DND-41 (cell line): ENCODE measurements at regions not wholly inside any gene's neighbourhood (a gene's known extent, or its start where the extent isn't known, plus 50 kb on each side); places are given as distances from the start of the nearest gene placed in this dataset.

Source experiments
- ATAC-seq: fragments of 200-7000 bp; cut with Tn5 transposase; 3 replicates; pipeline ENCODE4 v1.9.1; 2021; ENCODE audit warnings: low read depth; ENCODE audit not compliant: insufficient read depth
- DNase-seq: peaks from one replicate; pipeline ENCODE4 v3.0.0-alpha.2; 2020
- H2AFZ ChIP-seq: 2 replicates; pipeline ENCODE4 v1.6.0; 2012; ENCODE audit warnings: low read depth, low read length
- H3K27ac ChIP-seq: 2 replicates; pipeline ENCODE4 v1.5.1; 2012; ENCODE audit warnings: low read length, inconsistent platforms
- H3K27me3 ChIP-seq: fragments of 200-600 bp; sonication (generic); 2 replicates; pipeline ENCODE4 v1.6.0; 2012; ENCODE audit warnings: low read length, mild to moderate bottlenecking, inconsistent platforms; ENCODE audit not compliant: insufficient read depth, poor library complexity
- H3K36me3 ChIP-seq: 2 replicates; pipeline ENCODE4 v1.5.1; 2012; ENCODE audit warnings: low read length, inconsistent platforms; ENCODE audit not compliant: insufficient read depth
- H3K4me1 ChIP-seq: 2 replicates; pipeline ENCODE4 v1.5.1; 2012; ENCODE audit warnings: mild to moderate bottlenecking, low read length; ENCODE audit not compliant: insufficient read depth
- H3K4me2 ChIP-seq: 2 replicates; pipeline ENCODE4 v1.6.0; 2012; ENCODE audit warnings: mild to moderate bottlenecking, moderate library complexity, low read length, inconsistent platforms; ENCODE audit not compliant: insufficient read depth
- H3K4me3 ChIP-seq, 2 experiments: fragments of 200-600 bp in 1 of 2; shearing (Covaris generic) in 1 of 2; 2 replicates each; pipeline ENCODE4 v1.5.1; 2012 to 2016; ENCODE audit warnings: inconsistent platforms in 2 of 2, low read length in 2 of 2, mild to moderate bottlenecking in 2 of 2, low read depth in 1 of 2, moderate library complexity in 1 of 2
- H3K79me2 ChIP-seq: 2 replicates; pipeline ENCODE4 v1.6.0; 2012; ENCODE audit warnings: low read length, inconsistent platforms; ENCODE audit not compliant: insufficient read depth
- H3K9ac ChIP-seq: 2 replicates; pipeline ENCODE4 v1.6.0; 2012; ENCODE audit warnings: low read depth, mild to moderate bottlenecking, inconsistent platforms, low read length, moderate library complexity
- H3K9me3 ChIP-seq: 2 replicates; pipeline ENCODE4 v1.5.1; 2012; ENCODE audit warnings: low read length, moderate library complexity, mild to moderate bottlenecking, inconsistent platforms; ENCODE audit not compliant: insufficient read depth, severe bottlenecking
- H4K20me1 ChIP-seq: 2 replicates; pipeline ENCODE4 v1.6.0; 2012; ENCODE audit warnings: low read length; ENCODE audit not compliant: insufficient read depth
- CTCF ChIP-seq: IDR thresholded peaks from 2 replicates; pipeline ENCODE4 v1.5.1; 2012; ENCODE audit warnings: borderline replicate concordance, low read length, moderate library complexity, mild to moderate bottlenecking; ENCODE audit not compliant: poor library complexity, severe bottlenecking; ENCODE audit errors: extremely low read depth
- EZH2 ChIP-seq: IDR thresholded peaks from 3 replicates; pipeline ENCODE4 v1.6.1; 2012; ENCODE audit warnings: borderline replicate concordance, low read depth, mild to moderate bottlenecking, moderate library complexity, low read length, inconsistent platforms; ENCODE audit not compliant: severe bottlenecking

GRCh38 chr20:60297649-60298048 lies 339.4 kb downstream of the CDH26 start:
- no peak for ATAC-seq
- H2AFZ ChIP-seq, result no peak overlapping the region

GRCh38 chr20:60298647-60299046 lies 340.4 kb downstream of the CDH26 start:
- Histone ChIP-seq H2AFZ (no peak overlapping the region), H3K36me3 (peaks cover 72% of the 10 kb centered on the region), H3K27me3 (no peaks in the 10 kb centered on the region), H3K9me3 (no peaks in the 10 kb centered on the region), H3K27ac (peak overlapping the region; percentile 62), H3K79me2 (peaks cover 90% of the 10 kb centered on the region), H4K20me1 (peaks cover 25% of the 10 kb centered on the region), H3K4me3 (no peak overlapping the region), H3K4me2 (no peak overlapping the region), H3K9ac (no peak overlapping the region), H3K4me1 (peaks cover 46% of the 10 kb centered on the region)
- DNase-seq (no peak), ATAC-seq (no peak)
- TF ChIP-seq EZH2 (no peak), CTCF (no peak)

More at GRCh38 chr20:60297649-60298048, 339.4 kb downstream of the CDH26 start:
- H3K4me3 ChIP-seq, result no peak overlapping the region
- peaks cover 56% of the 10 kb centered on the region for H3K4me1 ChIP-seq
- no peak for DNase-seq
- no peaks in the 10 kb centered on the region for H3K9me3 ChIP-seq
- peak overlapping the region; percentile 62 for H3K27ac ChIP-seq
- no peak overlapping the region for H3K9ac ChIP-seq
- H3K4me2 ChIP-seq, result no peak overlapping the region
- peaks cover 20% of the 10 kb centered on the region for H4K20me1 ChIP-seq
- H3K36me3 ChIP-seq, result peaks cover 71% of the 10 kb centered on the region
- H3K27me3 ChIP-seq, result no peaks in the 10 kb centered on the region
- H3K79me2 ChIP-seq, result peaks cover 92% of the 10 kb centered on the region
- no peak for TF ChIP-seq CTCF
- TF ChIP-seq EZH2, result no peak

GRCh38 chr20:60299951-60300350 lies 341.7 kb downstream of the CDH26 start:
- no peak overlapping the region for H3K9ac ChIP-seq
- peaks cover 78% of the 10 kb centered on the region for H3K36me3 ChIP-seq
- ATAC-seq, result 0 out of 3 replicates have a peak, but pooled peaks have one; percentile 12
- no peak overlapping the region for H3K4me2 ChIP-seq
- H3K9me3 ChIP-seq, result no peaks in the 10 kb centered on the region
- H3K4me3 ChIP-seq, result no peak overlapping the region
- H3K4me1 ChIP-seq, result peaks cover 33% of the 10 kb centered on the region
- TF ChIP-seq CTCF (no peak), EZH2 (no peak)
- peaks cover 28% of the 10 kb centered on the region for H4K20me1 ChIP-seq
- H3K79me2 ChIP-seq, result peaks cover 88% of the 10 kb centered on the region
- H3K27me3 ChIP-seq, result no peaks in the 10 kb centered on the region
- peak overlapping the region; percentile 48 for H3K27ac ChIP-seq
- DNase-seq, result no peak
- H2AFZ ChIP-seq, result no peak overlapping the region

GRCh38 chr20:60300374-60300773 lies 342.2 kb downstream of the CDH26 start:
- peaks cover 78% of the 10 kb centered on the region for H3K36me3 ChIP-seq
- peak; percentile 35; the same call in 2 of the 3 replicates for ATAC-seq
- no peak for DNase-seq
- no peak overlapping the region for H2AFZ ChIP-seq
- peaks cover 28% of the 10 kb centered on the region for H3K4me1 ChIP-seq
- H3K9me3 ChIP-seq, result no peaks in the 10 kb centered on the region
- no peak overlapping the region for H3K9ac ChIP-seq
- H3K79me2 ChIP-seq, result peaks cover 88% of the 10 kb centered on the region
- H3K4me2 ChIP-seq, result no peak overlapping the region
- 0 out of 2 replicates have a peak overlapping the region, but pooled peaks have one; percentile 24 for H3K27ac ChIP-seq
- no peaks in the 10 kb centered on the region for H3K27me3 ChIP-seq
- no peak overlapping the region for H3K4me3 ChIP-seq
- TF ChIP-seq CTCF (no peak), EZH2 (no peak)
- H4K20me1 ChIP-seq, result peaks cover 28% of the 10 kb centered on the region
